ENCODE measurements at regions not wholly inside any gene's neighbourhood (a gene's known extent, or its start where the extent isn't known, plus 50 kb on each side); places are given as distances from the start of the nearest gene placed in this dataset.
"Not testable (repeated sequence)": the region's sequence is repeated elsewhere in the genome, so short reads cannot be mapped to it uniquely, and the experiment has no call there.

DNA sequence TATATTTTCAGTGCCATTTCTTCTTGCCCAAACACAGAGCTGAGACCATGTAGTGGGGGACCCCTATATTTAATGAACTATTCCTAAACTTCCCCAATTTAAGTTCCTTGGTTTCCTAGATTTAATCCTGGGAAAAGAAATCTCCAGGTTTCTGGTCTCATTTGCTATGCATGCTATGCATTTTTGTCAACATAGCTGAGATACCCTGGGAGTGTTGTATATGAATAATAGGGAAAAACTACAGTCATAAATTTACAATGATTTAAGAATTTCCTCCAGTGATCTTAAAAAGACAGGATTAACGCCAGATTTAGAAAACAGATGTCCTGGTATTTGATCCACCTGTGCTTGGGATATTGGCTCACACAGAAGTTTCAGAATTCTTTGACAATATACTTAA is 136.8 kb upstream of the RAPGEF2 start:
- TF ChIP-seq, protein P1, sequence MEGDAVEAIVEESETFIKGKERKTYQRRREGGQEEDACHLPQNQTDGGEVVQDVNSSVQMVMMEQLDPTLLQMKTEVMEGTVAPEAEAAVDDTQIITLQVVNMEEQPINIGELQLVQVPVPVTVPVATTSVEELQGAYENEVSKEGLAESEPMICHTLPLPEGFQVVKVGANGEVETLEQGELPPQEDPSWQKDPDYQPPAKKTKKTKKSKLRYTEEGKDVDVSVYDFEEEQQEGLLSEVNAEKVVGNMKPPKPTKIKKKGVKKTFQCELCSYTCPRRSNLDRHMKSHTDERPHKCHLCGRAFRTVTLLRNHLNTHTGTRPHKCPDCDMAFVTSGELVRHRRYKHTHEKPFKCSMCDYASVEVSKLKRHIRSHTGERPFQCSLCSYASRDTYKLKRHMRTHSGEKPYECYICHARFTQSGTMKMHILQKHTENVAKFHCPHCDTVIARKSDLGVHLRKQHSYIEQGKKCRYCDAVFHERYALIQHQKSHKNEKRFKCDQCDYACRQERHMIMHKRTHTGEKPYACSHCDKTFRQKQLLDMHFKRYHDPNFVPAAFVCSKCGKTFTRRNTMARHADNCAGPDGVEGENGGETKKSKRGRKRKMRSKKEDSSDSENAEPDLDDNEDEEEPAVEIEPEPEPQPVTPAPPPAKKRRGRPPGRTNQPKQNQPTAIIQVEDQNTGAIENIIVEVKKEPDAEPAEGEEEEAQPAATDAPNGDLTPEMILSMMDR (IDR thresholded peaks at IDR 0.05; ENCODE audit: unreplicated experiment in 3 of 3), result no peak
- Mint-ChIP-seq H3K27me3 (ENCODE audit: low read depth) (no peaks in the 10 kb centered on the region), H3K27ac (no peak overlapping the region), H3K9me3 (no peaks in the 10 kb centered on the region), H3K4me1 (peaks cover 7% of the 10 kb centered on the region), H3K36me3 (ENCODE audit: low read depth) (no peaks in the 10 kb centered on the region), H3K4me3 (no peak overlapping the region)

- Mint-ChIP-seq H3K27me3 (ENCODE audit: low read depth) (no peaks in the 10 kb centered on the region), H3K4me3 (no peak overlapping the region)
- TF ChIP-seq, protein P1 (IDR thresholded peaks at IDR 0.05; ENCODE audit: unreplicated experiment in 3 of 3), result no peak
Measured at GRCh38 chr4:158968961-158969360, 133.9 kb upstream of the RAPGEF2 start.

GRCh38 chr4:158970812-158971211 is 132.1 kb upstream of the RAPGEF2 start:
- Mint-ChIP-seq H3K9me3 (no peaks in the 10 kb centered on the region), H3K4me1 (peaks cover 5% of the 10 kb centered on the region)
- TF ChIP-seq, protein P1 (IDR thresholded peaks at IDR 0.05; ENCODE audit: unreplicated experiment in 3 of 3), result no peak

More at GRCh38 chr4:158968961-158969360, 133.9 kb upstream of the RAPGEF2 start:
- H3K36me3 Mint-ChIP-seq (ENCODE audit: low read depth), result no peaks in the 10 kb centered on the region
- H3K9me3 Mint-ChIP-seq, result no peaks in the 10 kb centered on the region
- H3K4me1 Mint-ChIP-seq, result peaks cover 7% of the 10 kb centered on the region
- H3K27ac Mint-ChIP-seq, result no peak overlapping the region

DNA sequence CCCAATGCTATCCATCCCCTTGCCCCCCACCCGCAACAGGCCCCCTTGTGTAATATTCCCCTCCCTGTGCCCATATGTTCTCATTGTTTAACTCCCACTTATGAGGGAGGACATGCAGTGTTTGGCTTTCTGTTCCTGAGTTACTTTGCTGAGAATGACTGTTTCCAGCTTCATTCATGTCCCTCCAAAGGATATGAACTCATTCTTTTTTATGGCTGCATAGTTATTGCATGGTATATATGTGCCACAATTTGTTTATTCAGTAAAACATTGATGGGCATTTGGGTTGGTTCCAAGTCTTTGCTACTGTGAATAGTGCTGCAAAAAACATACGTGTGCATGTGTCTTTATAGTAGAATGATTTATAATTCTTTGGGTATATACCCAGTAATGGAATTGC is 128.4 kb upstream of the RAPGEF2 start:
- not testable (repeated sequence) for H3K27me3 Mint-ChIP-seq (ENCODE audit: low read depth); H3K36me3 Mint-ChIP-seq (ENCODE audit: low read depth); H3K27ac Mint-ChIP-seq; H3K4me1 Mint-ChIP-seq; H3K4me3 Mint-ChIP-seq; H3K9me3 Mint-ChIP-seq

More at GRCh38 chr4:158970812-158971211, 132.1 kb upstream of the RAPGEF2 start:
- Mint-ChIP-seq H3K4me3 (no peak overlapping the region), H3K36me3 (ENCODE audit: low read depth) (no peaks in the 10 kb centered on the region), H3K27ac (no peak overlapping the region), H3K27me3 (ENCODE audit: low read depth) (no peaks in the 10 kb centered on the region)

GRCh38 chr4:158980711-158981110 is 122.2 kb upstream of the RAPGEF2 start:
- not testable (repeated sequence) for H3K27ac Mint-ChIP-seq; H3K4me1 Mint-ChIP-seq; H3K4me3 Mint-ChIP-seq; H3K36me3 Mint-ChIP-seq (ENCODE audit: low read depth); H3K27me3 Mint-ChIP-seq (ENCODE audit: low read depth)
- H3K9me3 Mint-ChIP-seq, result peaks cover 26% of the 10 kb centered on the region

DNA sequence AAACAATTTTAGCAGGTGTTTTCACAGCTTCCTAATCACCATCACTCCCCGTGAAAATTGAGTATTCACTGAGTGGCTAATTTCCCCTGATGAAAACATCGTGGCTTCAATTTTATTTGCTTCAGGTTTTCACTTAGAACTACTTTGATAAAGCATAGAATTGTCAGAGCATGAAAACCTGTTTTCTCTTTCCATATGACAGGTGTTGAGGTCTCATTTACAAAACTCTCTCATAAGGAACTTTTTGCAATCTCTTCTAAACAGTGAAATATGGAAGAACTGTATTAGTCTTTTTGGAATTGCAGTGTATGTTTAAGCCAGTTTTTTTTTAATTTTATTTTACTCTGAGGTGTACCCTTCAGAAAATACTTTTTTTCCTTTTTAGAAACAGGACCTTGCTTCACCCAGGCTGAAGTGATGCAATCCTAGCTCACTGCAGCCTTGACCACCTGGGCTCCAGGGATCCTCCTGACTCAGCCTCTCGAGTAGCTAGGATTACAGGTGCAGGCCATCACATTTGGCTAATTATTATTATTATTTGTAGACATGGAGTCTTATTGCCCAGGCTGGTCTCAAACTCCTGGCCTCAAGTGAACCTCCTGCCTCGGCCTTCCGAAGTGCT is 111.2 kb upstream of the RAPGEF2 start:
- Mint-ChIP-seq H3K9me3 (peaks cover 13% of the 10 kb centered on the region), H3K4me1 (no peaks in the 10 kb centered on the region), H3K4me3 (no peak overlapping the region), H3K27me3 (ENCODE audit: low read depth) (no peaks in the 10 kb centered on the region), H3K27ac (no peak overlapping the region), H3K36me3 (ENCODE audit: low read depth) (no peaks in the 10 kb centered on the region)
- TF ChIP-seq, protein P1 (IDR thresholded peaks at IDR 0.05; ENCODE audit: unreplicated experiment in 3 of 3), result no peak

DNA sequence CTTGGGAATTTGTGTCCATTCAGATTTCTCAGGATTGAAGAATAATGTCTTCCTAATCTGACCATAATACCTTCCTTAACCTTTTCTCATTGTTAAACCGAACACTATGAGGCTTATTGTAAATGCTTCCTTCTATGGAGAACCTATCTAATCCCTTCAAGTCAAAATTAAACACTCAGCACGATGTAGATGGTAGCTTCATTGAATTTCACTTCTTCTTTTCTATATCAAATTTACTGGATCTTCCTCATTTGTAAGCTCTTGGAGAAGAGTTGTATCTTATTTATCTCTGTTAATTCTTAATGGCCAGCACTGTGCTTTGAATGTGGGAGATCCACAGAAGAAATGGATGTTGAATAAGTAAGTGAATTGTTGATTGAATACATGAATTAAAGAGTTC is 109.0 kb upstream of the RAPGEF2 start:
- no peaks in the 10 kb centered on the region for H3K36me3 Mint-ChIP-seq (ENCODE audit: low read depth)
- no peaks in the 10 kb centered on the region for H3K27me3 Mint-ChIP-seq (ENCODE audit: low read depth)
- TF ChIP-seq, protein P1 (IDR thresholded peaks at IDR 0.05; ENCODE audit: unreplicated experiment in 3 of 3), result no peak
- H3K27ac Mint-ChIP-seq, result no peak overlapping the region
- peaks cover 4% of the 10 kb centered on the region for H3K9me3 Mint-ChIP-seq
- no peaks in the 10 kb centered on the region for H3K4me1 Mint-ChIP-seq
- no peak overlapping the region for H3K4me3 Mint-ChIP-seq
